ENCODE measurements at regions not wholly inside any gene's neighbourhood (a gene's known extent, or its start where the extent isn't known, plus 50 kb on each side); places are given as distances from the start of the nearest gene placed in this dataset.

GRCh38 chr2:23256643-23257042 is 128.3 kb upstream of the KLHL29 start:
- TF ChIP-seq CTCF (conservative IDR thresholded peaks at IDR 0.05), result no peak
- H3K27ac ChIP-seq, result no peak overlapping the region

GRCh38 chr2:23260621-23261020 is 124.4 kb upstream of the KLHL29 start:
- H3K27ac ChIP-seq, result no peak overlapping the region
- no peak for TF ChIP-seq ZFX (IDR thresholded peaks at IDR 0.05)

- TF ChIP-seq CTCF (conservative IDR thresholded peaks at IDR 0.05) (no peak), ZFX (IDR thresholded peaks at IDR 0.05) (no peak)
- H3K27ac ChIP-seq, result no peak overlapping the region
These were observed 116.3 kb upstream of the KLHL29 start for GRCh38 chr2:23268467-23269263.

- TF ChIP-seq CTCF (conservative IDR thresholded peaks at IDR 0.05) (no peak), ZFX (IDR thresholded peaks at IDR 0.05) (no peak)
- no peak overlapping the region for H3K27ac ChIP-seq
These were observed 115.2 kb upstream of the KLHL29 start for GRCh38 chr2:23269747-23270146.

- no peak for TF ChIP-seq CTCF (conservative IDR thresholded peaks at IDR 0.05)
- no peak for TF ChIP-seq ZFX (IDR thresholded peaks at IDR 0.05)
- no peak overlapping the region for H3K27ac ChIP-seq
These were observed 114.2 kb upstream of the KLHL29 start for GRCh38 chr2:23270810-23271209.

GRCh38 chr2:23271230-23271629 is 113.7 kb upstream of the KLHL29 start:
- H3K27ac ChIP-seq, result no peak overlapping the region
- TF ChIP-seq ZFX (IDR thresholded peaks at IDR 0.05) (no peak), CTCF (conservative IDR thresholded peaks at IDR 0.05) (no peak)

- no peak for TF ChIP-seq ZFX (IDR thresholded peaks at IDR 0.05)
- no peak for TF ChIP-seq CTCF (conservative IDR thresholded peaks at IDR 0.05)
- H3K27ac ChIP-seq, result no peak overlapping the region
These were observed 111.2 kb upstream of the KLHL29 start for GRCh38 chr2:23273786-23274185.

GRCh38 chr2:23280401-23280800 is 104.6 kb upstream of the KLHL29 start:
- no peak for TF ChIP-seq ZFX (IDR thresholded peaks at IDR 0.05)
- TF ChIP-seq CTCF (conservative IDR thresholded peaks at IDR 0.05), result no peak
- H3K27ac ChIP-seq, result no peak overlapping the region

Measured in C4-2B (cell line).